ENCODE measurements at regions not wholly inside any gene's neighbourhood (a gene's known extent, or its start where the extent isn't known, plus 50 kb on each side); places are given as distances from the start of the nearest gene placed in this dataset.

GRCh38 chr7:26525398-26526264 is 234.0 kb downstream of the SNX10 start:
- TF ChIP-seq, protein P1, sequence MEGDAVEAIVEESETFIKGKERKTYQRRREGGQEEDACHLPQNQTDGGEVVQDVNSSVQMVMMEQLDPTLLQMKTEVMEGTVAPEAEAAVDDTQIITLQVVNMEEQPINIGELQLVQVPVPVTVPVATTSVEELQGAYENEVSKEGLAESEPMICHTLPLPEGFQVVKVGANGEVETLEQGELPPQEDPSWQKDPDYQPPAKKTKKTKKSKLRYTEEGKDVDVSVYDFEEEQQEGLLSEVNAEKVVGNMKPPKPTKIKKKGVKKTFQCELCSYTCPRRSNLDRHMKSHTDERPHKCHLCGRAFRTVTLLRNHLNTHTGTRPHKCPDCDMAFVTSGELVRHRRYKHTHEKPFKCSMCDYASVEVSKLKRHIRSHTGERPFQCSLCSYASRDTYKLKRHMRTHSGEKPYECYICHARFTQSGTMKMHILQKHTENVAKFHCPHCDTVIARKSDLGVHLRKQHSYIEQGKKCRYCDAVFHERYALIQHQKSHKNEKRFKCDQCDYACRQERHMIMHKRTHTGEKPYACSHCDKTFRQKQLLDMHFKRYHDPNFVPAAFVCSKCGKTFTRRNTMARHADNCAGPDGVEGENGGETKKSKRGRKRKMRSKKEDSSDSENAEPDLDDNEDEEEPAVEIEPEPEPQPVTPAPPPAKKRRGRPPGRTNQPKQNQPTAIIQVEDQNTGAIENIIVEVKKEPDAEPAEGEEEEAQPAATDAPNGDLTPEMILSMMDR (IDR thresholded peaks at IDR 0.05) = no peak
- TF ChIP-seq POLR2A (IDR thresholded peaks at IDR 0.05) = no peak

Measured in testis (tissue), 2 donors.